ENCODE measurements at regions not wholly inside any gene's neighbourhood (a gene's known extent, or its start where the extent isn't known, plus 50 kb on each side); places are given as distances from the start of the nearest gene placed in this dataset.

- H3K9me3 ChIP-seq (ENCODE audit: control insufficient read depth in 2 of 3, insufficient read depth in 1 of 3, low read length in 3 of 3) = no peaks in the 10 kb centered on the region
- no peak overlapping the region for H3K9ac ChIP-seq (ENCODE audit: low read length in 3 of 3)
- no peak for TF ChIP-seq CTCF (IDR thresholded peaks at IDR 0.05; ENCODE audit: borderline replicate concordance, extremely low read depth, insufficient read depth)
- no peaks in the 10 kb centered on the region for H3K27me3 ChIP-seq (ENCODE audit: control insufficient read depth, insufficient read depth, low read length)
- no peak overlapping the region for H3K27ac ChIP-seq (ENCODE audit: low read depth in 2 of 2, low read length in 2 of 2)
- DNase-seq (no peak), FAIRE-seq (no peak)
- intact Hi-C loops (cut with DNase I) = no loop called here
- H3K4me3 ChIP-seq (ENCODE audit: low read length in 3 of 3) = no peak overlapping the region
- H3K4me1 ChIP-seq (ENCODE audit: control insufficient read depth in 2 of 3, insufficient read depth in 2 of 3, low read depth in 1 of 3, low read length in 3 of 3) = peaks cover 0 to 2% (median 0%) of the 10 kb centered on the region in 3 donors
- H3K36me3 ChIP-seq (ENCODE audit: control insufficient read depth in 2 of 3, insufficient read depth in 3 of 3, low read length in 3 of 3) = no peaks in the 10 kb centered on the region
Measured at GRCh38 chr1:98327220-98327861, 334.2 kb upstream of the SNX7 start.

- Histone ChIP-seq H3K9ac (ENCODE audit: low read length in 3 of 3) (no peak overlapping the region), H3K27ac (ENCODE audit: low read depth in 2 of 2, low read length in 2 of 2) (no peak overlapping the region), H3K4me3 (ENCODE audit: low read length in 3 of 3) (no peak overlapping the region), H3K27me3 (ENCODE audit: control insufficient read depth, insufficient read depth, low read length) (no peaks in the 10 kb centered on the region), H3K36me3 (ENCODE audit: control insufficient read depth in 2 of 3, insufficient read depth in 3 of 3, low read length in 3 of 3) (no peaks in the 10 kb centered on the region), H3K9me3 (ENCODE audit: control insufficient read depth in 2 of 3, insufficient read depth in 1 of 3, low read length in 3 of 3) (no peaks in the 10 kb centered on the region), H3K4me1 (ENCODE audit: control insufficient read depth in 2 of 3, insufficient read depth in 2 of 3, low read depth in 1 of 3, low read length in 3 of 3) (peaks cover 0 to 2% (median 0%) of the 10 kb centered on the region in 3 donors)
- intact Hi-C loops (cut with DNase I) = no loop called here
- FAIRE-seq = peak; percentile 64
- DNase-seq = peak in 1 of 5 donors; percentile 86
- TF ChIP-seq CTCF (IDR thresholded peaks at IDR 0.05; ENCODE audit: borderline replicate concordance, extremely low read depth, insufficient read depth) = no peak
Measured at GRCh38 chr1:98325646-98326440, 335.7 kb upstream of the SNX7 start.

GRCh38 chr1:98323906-98324358, 337.6 kb upstream of the SNX7 start:
- H3K4me3 ChIP-seq (ENCODE audit: low read length in 3 of 3) = no peak overlapping the region
- H3K27me3 ChIP-seq (ENCODE audit: control insufficient read depth, insufficient read depth, low read length) = no peaks in the 10 kb centered on the region
- peaks cover 0 to 2% (median 0%) of the 10 kb centered on the region in 3 donors for H3K4me1 ChIP-seq (ENCODE audit: control insufficient read depth in 2 of 3, insufficient read depth in 2 of 3, low read depth in 1 of 3, low read length in 3 of 3)
- H3K36me3 ChIP-seq (ENCODE audit: control insufficient read depth in 2 of 3, insufficient read depth in 3 of 3, low read length in 3 of 3) = no peaks in the 10 kb centered on the region
- FAIRE-seq = no peak
- intact Hi-C loops (cut with DNase I) = no loop called here
- no peak for DNase-seq
- no peak overlapping the region for H3K27ac ChIP-seq (ENCODE audit: low read depth in 2 of 2, low read length in 2 of 2)
- H3K9me3 ChIP-seq (ENCODE audit: control insufficient read depth in 2 of 3, insufficient read depth in 1 of 3, low read length in 3 of 3) = no peaks in the 10 kb centered on the region
- no peak overlapping the region for H3K9ac ChIP-seq (ENCODE audit: low read length in 3 of 3)
- no peak for TF ChIP-seq CTCF (IDR thresholded peaks at IDR 0.05; ENCODE audit: borderline replicate concordance, extremely low read depth, insufficient read depth)

Measured in kidney (tissue), 13 donors.